Gastrocnemius medialis (tissue), 4 donors: ENCODE measurements at regions not wholly inside any gene's neighbourhood (a gene's known extent, or its start where the extent isn't known, plus 50 kb on each side); places are given as distances from the start of the nearest gene placed in this dataset.

Experiments
- ATAC-seq, 2 donors: fragments of 150-250 bp; one replicate each; pipeline ENCODE4 v1.9.1; 2016
- DNase-seq, 2 donors: peaks; one replicate each; pipeline ENCODE4 v3.0.0-alpha.2; 2019
- H3K27ac ChIP-seq, 4 donors: fragments of 200-600 bp; sonication (generic); 1 replicate in 1 of 4; 2 replicates in 3 of 4; pipeline ENCODE4 v1.5.1; 2016 to 2018; ENCODE audit warnings: mild to moderate bottlenecking in 2 of 4, moderate library complexity in 1 of 4
- H3K27me3 ChIP-seq, 3 donors: fragments of 200-600 bp; sonication (generic) in 2 of 3; 1 replicate in 1 of 3; 2 replicates in 2 of 3; pipeline versions ENCODE4 v1.5.1 to v1.6.0; 2016 to 2019; ENCODE audit warnings: mild to moderate bottlenecking in 1 of 3, moderate library complexity in 1 of 3
- H3K36me3 ChIP-seq, 2 donors: fragments of 200-600 bp; sonication (generic) in 1 of 2; one replicate each; pipeline ENCODE4 v1.5.1; 2017 to 2018
- H3K4me1 ChIP-seq, 2 donors: fragments of 200-600 bp; sonication (generic) in 1 of 2; one replicate each; pipeline ENCODE4 v1.5.1; 2016 to 2017; ENCODE audit warnings: mild to moderate bottlenecking in 2 of 2
- H3K4me3 ChIP-seq, 4 donors: fragments of 200-600 bp; sonication (generic) in 3 of 4; 1 replicate in 1 of 4; 2 replicates in 3 of 4; pipeline ENCODE4 v1.5.1; 2016 to 2019; ENCODE audit warnings: mild to moderate bottlenecking in 2 of 4
- H3K9me3 ChIP-seq, 3 donors: fragments of 200-600 bp; sonication (generic) in 2 of 3; 1 replicate in 1 of 3; 2 replicates in 2 of 3; pipeline ENCODE4 v1.5.1; 2016 to 2019
- CTCF ChIP-seq, 5 experiments: fragments of 450-650 bp in 3 of 5; fragments of 200-600 bp in 2 of 5; sonication (generic) in 2 of 5; IDR thresholded peaks in 4 of 5; conservative IDR thresholded peaks in 1 of 5; 1 replicate in 4 of 5; 2 replicates in 1 of 5; pipeline ENCODE4 v1.5.1; 2016 to 2019; ENCODE audit warnings: antibody characterized with exemption in 5 of 5, mild to moderate bottlenecking in 3 of 5, moderate library complexity in 3 of 5
- POLR2A ChIP-seq, 2 donors: fragments of 450-650 bp; IDR thresholded peaks; one replicate each; pipeline ENCODE4 v1.6.1; 2017; ENCODE audit warnings: antibody characterized with exemption in 2 of 2, mild to moderate bottlenecking in 2 of 2, moderate library complexity in 2 of 2
- in situ Hi-C, 4 donors: fragments of 200-750 bp; cut with MboI; loops; one replicate each; pipeline versions ENCODE4 v1.15.0 to v1.8.0; 2017; ENCODE audit warnings: low sequenced_read_pairs in 4 of 4
- intact Hi-C: fragments of 100-400 bp; cut with DNase I; formaldehyde crosslinking; loops from one replicate; pipeline ENCODE4 v1.15.1; 2023; ENCODE audit warnings: low total_unique reads

GRCh38 chr2:30315391-30316063 is 84.2 kb downstream of the LBH start:
- TF ChIP-seq POLR2A (IDR thresholded peaks at IDR 0.05), result no peak
- TF ChIP-seq CTCF (IDR thresholded peaks at IDR 0.05 in 4 of 5, conservative IDR thresholded peaks at IDR 0.05 in 1 of 5), result no peak
- Histone ChIP-seq H3K4me3 (no peak overlapping the region), H3K4me1 (no peaks in the 10 kb centered on the region), H3K27me3 (no peaks in the 10 kb centered on the region), H3K27ac (no peak overlapping the region), H3K36me3 (no peaks in the 10 kb centered on the region), H3K9me3 (no peaks in the 10 kb centered on the region)
- ATAC-seq (no peak), DNase-seq (no peak)
- in situ Hi-C loops, result no loop called here
- intact Hi-C loops, result no loop called here

GRCh38 chr2:30316408-30316807 is 85.1 kb downstream of the LBH start:
- no peaks in the 10 kb centered on the region for H3K4me1 ChIP-seq
- no peaks in the 10 kb centered on the region for H3K9me3 ChIP-seq
- TF ChIP-seq POLR2A (IDR thresholded peaks at IDR 0.05) (no peak), CTCF (IDR thresholded peaks at IDR 0.05 in 4 of 5, conservative IDR thresholded peaks at IDR 0.05 in 1 of 5) (no peak)
- ATAC-seq, result no peak
- intact Hi-C loops (no loop called here), in situ Hi-C loops (no loop called here)
- no peaks in the 10 kb centered on the region for H3K27me3 ChIP-seq
- no peak overlapping the region for H3K4me3 ChIP-seq
- H3K36me3 ChIP-seq, result no peaks in the 10 kb centered on the region
- no peak for DNase-seq
- no peak overlapping the region for H3K27ac ChIP-seq

- in situ Hi-C loops, result no loop called here
- no peak overlapping the region for H3K4me3 ChIP-seq
- TF ChIP-seq POLR2A (IDR thresholded peaks at IDR 0.05) (no peak), CTCF (IDR thresholded peaks at IDR 0.05 in 4 of 5, conservative IDR thresholded peaks at IDR 0.05 in 1 of 5) (no peak)
- no peaks in the 10 kb centered on the region for H3K27me3 ChIP-seq
- no peak for ATAC-seq
- H3K27ac ChIP-seq, result no peak overlapping the region
- intact Hi-C loops, result no loop called here
- no peaks in the 10 kb centered on the region for H3K4me1 ChIP-seq
- no peaks in the 10 kb centered on the region for H3K36me3 ChIP-seq
- no peaks in the 10 kb centered on the region for H3K9me3 ChIP-seq
- no peak for DNase-seq
These were observed 87.9 kb downstream of the LBH start for GRCh38 chr2:30318987-30319782.

- in situ Hi-C loops (no loop called here), intact Hi-C loops (no loop called here)
- DNase-seq, result no peak
- H3K4me1 ChIP-seq, result no peaks in the 10 kb centered on the region
- no peaks in the 10 kb centered on the region for H3K27me3 ChIP-seq
- TF ChIP-seq POLR2A (IDR thresholded peaks at IDR 0.05), result no peak
- TF ChIP-seq CTCF (IDR thresholded peaks at IDR 0.05 in 4 of 5, conservative IDR thresholded peaks at IDR 0.05 in 1 of 5), result no peak
- no peak overlapping the region for H3K4me3 ChIP-seq
- no peaks in the 10 kb centered on the region for H3K36me3 ChIP-seq
- H3K9me3 ChIP-seq, result no peaks in the 10 kb centered on the region
- no peak overlapping the region for H3K27ac ChIP-seq
- ATAC-seq, result no peak
These were observed 90.1 kb downstream of the LBH start for GRCh38 chr2:30321466-30321865.
